ENCODE measurements at regions not wholly inside any gene's neighbourhood (a gene's known extent, or its start where the extent isn't known, plus 50 kb on each side); places are given as distances from the start of the nearest gene placed in this dataset.

DNA sequence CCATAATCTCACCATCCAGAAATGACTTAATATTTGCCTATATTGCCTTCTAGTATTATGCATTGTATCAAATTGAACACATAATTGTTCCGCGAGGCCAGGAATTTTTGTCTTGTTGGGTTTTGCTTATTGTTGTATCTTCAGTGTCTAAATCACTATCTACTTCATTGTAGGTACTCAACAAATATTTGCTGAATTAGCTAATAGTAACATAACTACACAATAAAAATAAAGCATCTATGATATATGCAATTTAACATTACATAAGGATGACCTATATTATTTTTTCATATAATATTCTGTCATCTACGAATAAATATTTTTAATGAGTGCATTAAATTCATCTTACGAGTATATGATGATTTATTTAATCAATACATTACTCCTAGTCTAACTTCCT, 656.3 kb downstream of the ETNK1 start:
- TF ChIP-seq, protein P1, sequence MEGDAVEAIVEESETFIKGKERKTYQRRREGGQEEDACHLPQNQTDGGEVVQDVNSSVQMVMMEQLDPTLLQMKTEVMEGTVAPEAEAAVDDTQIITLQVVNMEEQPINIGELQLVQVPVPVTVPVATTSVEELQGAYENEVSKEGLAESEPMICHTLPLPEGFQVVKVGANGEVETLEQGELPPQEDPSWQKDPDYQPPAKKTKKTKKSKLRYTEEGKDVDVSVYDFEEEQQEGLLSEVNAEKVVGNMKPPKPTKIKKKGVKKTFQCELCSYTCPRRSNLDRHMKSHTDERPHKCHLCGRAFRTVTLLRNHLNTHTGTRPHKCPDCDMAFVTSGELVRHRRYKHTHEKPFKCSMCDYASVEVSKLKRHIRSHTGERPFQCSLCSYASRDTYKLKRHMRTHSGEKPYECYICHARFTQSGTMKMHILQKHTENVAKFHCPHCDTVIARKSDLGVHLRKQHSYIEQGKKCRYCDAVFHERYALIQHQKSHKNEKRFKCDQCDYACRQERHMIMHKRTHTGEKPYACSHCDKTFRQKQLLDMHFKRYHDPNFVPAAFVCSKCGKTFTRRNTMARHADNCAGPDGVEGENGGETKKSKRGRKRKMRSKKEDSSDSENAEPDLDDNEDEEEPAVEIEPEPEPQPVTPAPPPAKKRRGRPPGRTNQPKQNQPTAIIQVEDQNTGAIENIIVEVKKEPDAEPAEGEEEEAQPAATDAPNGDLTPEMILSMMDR (conservative IDR thresholded peaks at IDR 0.05; ENCODE audit: low read length) = no peak
- TF ChIP-seq EZH2phosphoT487 (IDR thresholded peaks at IDR 0.05; ENCODE audit: borderline replicate concordance) = no peak

Measured in Loucy (cell line).